NT2/D1 (cell line): ENCODE measurements at regions not wholly inside any gene's neighbourhood (a gene's known extent, or its start where the extent isn't known, plus 50 kb on each side); places are given as distances from the start of the nearest gene placed in this dataset.

Source experiments
- SUZ12 ChIP-seq: IDR thresholded peaks from 2 replicates; pipeline ENCODE4 v1.6.1; 2011; ENCODE audit not compliant: insufficient read length, insufficient read depth; ENCODE audit errors: extremely low read depth
- ZNF274 ChIP-seq: IDR thresholded peaks from 2 replicates; pipeline ENCODE4 v1.6.1; 2011; ENCODE audit warnings: mild to moderate bottlenecking, low read depth, low read length

DNA sequence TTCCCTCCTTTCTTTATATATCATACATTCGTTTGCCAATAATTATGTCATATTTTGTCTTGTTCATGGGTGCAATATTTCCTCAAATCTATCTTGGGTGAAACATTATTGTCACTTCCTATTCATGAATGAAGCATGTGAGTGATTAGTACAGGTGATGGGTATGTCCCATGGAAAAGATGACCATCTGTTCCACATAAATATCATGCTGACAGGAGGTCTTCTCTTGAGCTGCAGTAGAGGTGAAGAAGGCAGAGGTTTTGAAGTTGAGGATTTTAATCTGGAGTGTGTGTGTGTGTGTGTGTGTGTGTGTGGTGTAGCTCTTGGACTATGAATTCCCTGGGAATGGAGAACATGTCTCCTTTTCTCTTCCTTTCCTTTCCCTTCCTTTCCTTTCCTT is 350.5 kb upstream of the CHRM2 start:
- TF ChIP-seq ZNF274: no peak
- TF ChIP-seq SUZ12: no peak
